Memory B cell (primary cell): ENCODE measurements at regions not wholly inside any gene's neighbourhood (a gene's known extent, or its start where the extent isn't known, plus 50 kb on each side); places are given as distances from the start of the nearest gene placed in this dataset.

ENCODE experiments used
- ATAC-seq: fragments of 150-1000 bp; cut with Tn5 transposase; 2 replicates; pipeline ENCODE4 v1.10.0; 2021; ENCODE audit warnings: low read depth, mild to moderate bottlenecking, moderate library complexity
- DNase-seq, 2 donors: peaks; one replicate each; pipeline ENCODE4 v3.0.0; 2022; ENCODE audit warnings: low spot score in 2 of 2
- H3K27ac Mint-ChIP-seq: one replicate; pipeline ENCODE4 v1.8.0; 2022; ENCODE audit warnings: mild to moderate bottlenecking, moderate library complexity, mixed read lengths
- H3K27me3 Mint-ChIP-seq: one replicate; pipeline ENCODE4 v1.8.0; 2022; ENCODE audit warnings: mixed read lengths
- H3K36me3 Mint-ChIP-seq: one replicate; pipeline ENCODE4 v1.8.0; 2022; ENCODE audit warnings: mild to moderate bottlenecking, mixed read lengths
- H3K4me1 Mint-ChIP-seq: one replicate; pipeline ENCODE4 v1.8.0; 2022; ENCODE audit warnings: mixed read lengths
- H3K4me3 Mint-ChIP-seq: one replicate; pipeline ENCODE4 v1.8.0; 2022; ENCODE audit warnings: mild to moderate bottlenecking, moderate library complexity, mixed read lengths
- H3K9me3 Mint-ChIP-seq: one replicate; pipeline ENCODE4 v1.8.0; 2022; ENCODE audit warnings: mixed read lengths

DNA sequence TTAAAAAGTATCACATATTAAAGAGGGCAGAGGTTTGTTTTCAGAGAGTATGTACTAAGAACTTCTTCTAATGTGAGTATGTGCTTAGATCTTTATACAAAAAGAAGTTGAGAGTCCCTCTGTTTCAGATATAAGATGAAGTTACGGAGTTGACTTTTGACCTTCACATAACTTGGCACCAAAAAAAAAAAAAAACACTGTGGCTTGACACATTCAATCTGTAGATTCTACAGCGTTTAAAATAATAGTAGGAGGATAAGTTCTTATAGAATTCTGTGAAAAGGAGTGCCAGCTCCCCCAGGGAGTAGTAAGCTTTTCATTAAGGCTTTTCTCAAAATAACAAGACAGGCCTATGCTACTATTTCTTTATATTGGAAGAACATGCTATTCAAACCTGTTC, 105.4 kb upstream of the LRP1B start:
- Mint-ChIP-seq H3K4me1 (no peaks in the 10 kb centered on the region), H3K36me3 (no peaks in the 10 kb centered on the region), H3K4me3 (no peak overlapping the region), H3K27me3 (no peaks in the 10 kb centered on the region), H3K9me3 (peaks cover 4% of the 10 kb centered on the region), H3K27ac (no peak overlapping the region)
- ATAC-seq: no peak
- no peak for DNase-seq

DNA sequence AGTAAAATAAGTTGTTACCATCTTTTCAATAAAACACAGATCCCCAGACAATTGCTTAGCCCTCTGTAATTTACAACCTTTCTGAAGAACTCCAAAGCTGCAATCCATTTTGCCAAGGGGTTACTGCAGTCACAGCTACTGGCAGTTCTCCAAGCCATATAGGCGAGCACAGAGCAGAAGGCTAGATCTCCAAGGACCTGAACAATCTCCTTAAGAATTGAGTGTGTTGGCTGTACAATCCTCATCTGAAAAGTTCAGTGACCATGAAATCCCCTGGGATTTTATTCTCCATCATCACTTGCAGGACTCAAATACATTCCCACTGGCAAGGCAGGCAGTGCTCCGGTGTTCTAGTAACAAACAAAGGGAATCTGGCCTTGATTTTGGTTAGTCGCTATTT, 103.9 kb upstream of the LRP1B start:
- no peaks in the 10 kb centered on the region for H3K36me3 Mint-ChIP-seq
- no peaks in the 10 kb centered on the region for H3K4me1 Mint-ChIP-seq
- H3K4me3 Mint-ChIP-seq: no peak overlapping the region
- peaks cover 4% of the 10 kb centered on the region for H3K9me3 Mint-ChIP-seq
- no peak for ATAC-seq
- DNase-seq: no peak
- no peaks in the 10 kb centered on the region for H3K27me3 Mint-ChIP-seq
- H3K27ac Mint-ChIP-seq: no peak overlapping the region

DNA sequence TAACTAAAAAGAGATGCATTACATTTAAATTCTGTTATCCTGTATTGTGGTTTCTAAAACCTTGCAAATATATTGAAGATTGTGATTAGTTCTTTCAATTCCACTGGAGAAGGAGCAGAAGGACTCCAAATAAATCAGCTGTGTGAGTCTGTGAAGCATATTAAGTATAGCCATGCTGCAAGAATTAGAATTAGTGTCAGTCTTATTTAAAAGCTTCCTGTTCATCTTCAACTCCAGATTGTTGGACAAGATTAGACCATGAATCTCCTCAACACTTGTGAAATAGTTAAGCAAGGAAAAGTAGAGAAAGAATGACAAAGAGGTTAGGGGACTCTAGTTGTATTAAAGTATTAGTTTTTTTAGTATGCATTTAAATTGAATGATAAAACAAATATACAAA, 92.5 kb upstream of the LRP1B start:
- Mint-ChIP-seq H3K4me3 (no peak overlapping the region), H3K4me1 (no peaks in the 10 kb centered on the region), H3K27me3 (no peaks in the 10 kb centered on the region), H3K9me3 (no peaks in the 10 kb centered on the region), H3K36me3 (no peaks in the 10 kb centered on the region), H3K27ac (no peak overlapping the region)
- ATAC-seq (no peak), DNase-seq (no peak)

DNA sequence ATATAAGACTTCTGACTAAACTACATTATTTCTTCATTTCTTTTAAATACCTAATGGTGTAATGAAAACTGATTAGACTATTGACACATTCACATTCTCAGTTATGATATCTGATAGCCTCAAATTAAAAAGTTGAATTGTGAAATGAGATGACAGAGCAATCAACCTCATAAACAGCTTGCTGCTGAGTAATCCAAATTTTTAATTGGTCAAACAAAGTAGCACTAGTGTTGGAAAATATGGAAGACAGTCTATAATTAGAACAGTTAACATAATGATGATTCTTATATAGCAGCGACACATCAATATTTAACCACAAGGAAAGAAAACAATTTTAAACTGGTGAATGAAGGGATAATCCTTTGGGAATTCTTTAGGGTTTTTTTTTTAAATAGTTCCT, 91.9 kb upstream of the LRP1B start:
- Mint-ChIP-seq H3K4me3 (no peak overlapping the region), H3K36me3 (no peaks in the 10 kb centered on the region), H3K27me3 (no peaks in the 10 kb centered on the region), H3K9me3 (no peaks in the 10 kb centered on the region), H3K27ac (no peak overlapping the region), H3K4me1 (no peaks in the 10 kb centered on the region)
- ATAC-seq (no peak), DNase-seq (no peak)

DNA sequence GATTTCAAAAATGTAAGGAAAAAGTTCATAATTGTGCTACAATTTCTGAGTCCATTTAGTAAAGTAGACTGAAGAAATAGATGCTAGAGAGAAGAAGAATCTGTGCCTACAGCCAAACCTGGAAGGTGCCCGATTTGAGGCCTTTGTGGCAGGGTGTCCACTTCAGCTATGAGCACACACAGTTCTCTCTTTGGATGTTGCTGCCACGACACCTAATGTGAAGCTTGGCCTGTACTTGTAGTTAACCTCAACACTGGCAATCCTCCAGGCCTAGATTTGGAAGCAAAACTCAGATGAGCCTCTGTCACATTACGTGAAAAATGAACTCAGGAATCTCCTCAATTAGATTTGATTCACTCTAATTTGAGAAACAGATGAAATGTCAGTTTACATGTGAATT, 90.1 kb upstream of the LRP1B start:
- H3K27me3 Mint-ChIP-seq: no peaks in the 10 kb centered on the region
- DNase-seq (no peak), ATAC-seq (no peak)
- no peak overlapping the region for H3K4me3 Mint-ChIP-seq
- no peak overlapping the region for H3K27ac Mint-ChIP-seq
- no peaks in the 10 kb centered on the region for H3K36me3 Mint-ChIP-seq
- no peaks in the 10 kb centered on the region for H3K4me1 Mint-ChIP-seq
- peaks cover 6% of the 10 kb centered on the region for H3K9me3 Mint-ChIP-seq

DNA sequence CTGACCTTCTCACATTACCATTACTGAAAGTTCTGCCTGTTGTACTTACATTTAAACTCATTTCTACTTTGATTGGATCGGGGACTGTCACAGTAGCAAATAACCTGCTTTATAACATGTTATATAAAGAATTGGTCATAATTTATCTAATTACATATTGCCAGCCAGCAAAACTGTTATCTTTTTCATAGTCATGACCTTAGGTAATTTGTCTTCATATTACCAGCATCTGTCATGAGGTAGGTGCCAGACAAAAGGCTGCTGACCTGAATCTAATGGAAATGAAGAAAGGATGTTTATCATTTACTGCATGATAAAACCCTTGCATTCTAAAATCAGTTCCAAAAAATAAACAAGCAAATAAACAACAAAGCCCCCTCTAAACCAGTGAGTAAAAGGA, 89.4 kb upstream of the LRP1B start:
- no peak for DNase-seq
- Mint-ChIP-seq H3K27me3 (no peaks in the 10 kb centered on the region), H3K27ac (no peak overlapping the region), H3K9me3 (peaks cover 6% of the 10 kb centered on the region), H3K4me1 (no peaks in the 10 kb centered on the region), H3K36me3 (no peaks in the 10 kb centered on the region), H3K4me3 (no peak overlapping the region)
- ATAC-seq: no peak

DNA sequence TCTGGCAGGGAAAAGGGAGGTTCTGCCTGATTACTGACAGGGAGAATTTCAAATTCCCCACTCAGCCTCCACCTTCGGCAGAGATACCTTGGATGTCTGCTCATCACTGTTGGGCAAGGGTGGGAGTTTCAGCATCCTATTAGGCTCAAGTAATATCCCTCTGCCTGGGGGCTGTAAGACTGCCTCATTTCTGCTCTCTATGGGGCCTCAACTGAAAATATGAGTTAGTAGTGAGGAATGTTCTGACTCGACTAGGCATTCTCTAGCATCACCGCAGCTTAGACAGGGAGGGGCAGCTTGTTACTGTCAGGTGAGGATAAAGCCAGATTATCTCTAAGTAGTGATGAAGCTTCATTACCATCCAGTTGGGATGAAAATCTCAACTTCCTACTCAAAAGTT, 87.7 kb upstream of the LRP1B start:
- Mint-ChIP-seq H3K9me3 (peaks cover 6% of the 10 kb centered on the region), H3K27ac (no peak overlapping the region), H3K4me3 (no peak overlapping the region), H3K36me3 (no peaks in the 10 kb centered on the region), H3K27me3 (no peaks in the 10 kb centered on the region), H3K4me1 (no peaks in the 10 kb centered on the region)
- ATAC-seq (no peak), DNase-seq (no peak)

DNA sequence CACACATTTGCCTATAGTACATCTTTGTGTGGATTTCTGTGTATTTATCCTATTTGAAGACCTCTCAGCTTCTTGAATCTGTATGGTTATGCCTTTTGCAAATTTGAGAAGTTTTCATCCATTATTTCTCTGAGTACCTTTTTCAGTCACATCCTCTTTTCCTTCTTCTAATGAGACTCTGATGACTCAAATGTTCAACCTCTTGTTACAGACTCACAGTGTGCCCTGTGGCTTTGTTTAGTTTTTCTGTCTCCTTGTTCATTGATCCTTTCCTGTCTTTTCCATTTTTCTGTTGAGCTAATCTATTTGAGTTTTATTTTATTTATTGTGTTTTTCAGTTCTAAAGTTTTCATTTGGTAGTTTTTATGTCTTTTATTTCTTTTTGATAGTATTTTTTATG, 87.0 kb upstream of the LRP1B start:
- Mint-ChIP-seq H3K27ac (no peak overlapping the region), H3K36me3 (no peaks in the 10 kb centered on the region), H3K4me1 (no peaks in the 10 kb centered on the region), H3K27me3 (no peaks in the 10 kb centered on the region), H3K9me3 (peaks cover 6% of the 10 kb centered on the region), H3K4me3 (no peak overlapping the region)
- DNase-seq (no peak), ATAC-seq (no peak)

DNA sequence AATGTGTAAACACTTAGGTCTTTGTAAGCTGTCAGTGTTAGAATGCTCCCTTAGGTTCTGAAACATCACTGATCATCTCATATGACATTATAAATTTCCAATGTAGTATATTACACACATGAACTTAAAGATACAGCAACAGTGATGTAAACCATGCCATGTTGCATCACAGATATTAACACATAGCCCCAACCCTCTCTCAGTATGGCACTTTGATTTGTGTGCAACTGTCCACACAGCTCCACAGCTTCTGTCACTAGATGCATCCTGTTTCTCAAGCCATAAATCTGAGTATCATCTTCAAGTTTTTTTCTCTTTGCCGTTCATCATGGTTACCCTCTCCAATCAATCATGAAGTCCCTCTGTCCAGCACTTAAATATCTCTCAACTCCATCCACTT, 69.2 kb upstream of the LRP1B start:
- Mint-ChIP-seq H3K9me3 (peaks cover 1% of the 10 kb centered on the region), H3K36me3 (no peaks in the 10 kb centered on the region), H3K27ac (no peak overlapping the region), H3K4me3 (no peak overlapping the region), H3K27me3 (no peaks in the 10 kb centered on the region), H3K4me1 (no peaks in the 10 kb centered on the region)
- no peak for DNase-seq
- ATAC-seq: no peak

DNA sequence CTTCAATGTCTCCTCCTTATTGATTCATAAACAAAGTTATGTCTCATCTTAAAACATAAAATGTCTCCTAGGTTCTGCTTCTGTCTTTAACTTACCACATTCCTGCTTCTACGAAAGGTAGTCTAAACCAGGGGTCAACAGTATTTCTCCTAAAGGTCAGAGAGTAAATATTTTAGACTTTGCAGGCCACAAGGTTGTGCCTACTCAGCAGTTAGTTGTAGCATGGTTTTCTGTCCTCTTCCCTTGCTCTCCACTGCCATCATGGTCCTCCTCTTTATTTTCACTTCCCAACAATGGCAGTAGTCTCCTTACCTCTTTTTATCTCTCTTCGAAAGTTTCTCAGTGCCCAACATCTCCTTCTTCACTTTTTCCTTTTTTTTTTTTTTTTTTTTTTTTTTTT, 68.3 kb upstream of the LRP1B start:
- H3K9me3 Mint-ChIP-seq: peaks cover 4% of the 10 kb centered on the region
- H3K36me3 Mint-ChIP-seq: no peaks in the 10 kb centered on the region

DNA sequence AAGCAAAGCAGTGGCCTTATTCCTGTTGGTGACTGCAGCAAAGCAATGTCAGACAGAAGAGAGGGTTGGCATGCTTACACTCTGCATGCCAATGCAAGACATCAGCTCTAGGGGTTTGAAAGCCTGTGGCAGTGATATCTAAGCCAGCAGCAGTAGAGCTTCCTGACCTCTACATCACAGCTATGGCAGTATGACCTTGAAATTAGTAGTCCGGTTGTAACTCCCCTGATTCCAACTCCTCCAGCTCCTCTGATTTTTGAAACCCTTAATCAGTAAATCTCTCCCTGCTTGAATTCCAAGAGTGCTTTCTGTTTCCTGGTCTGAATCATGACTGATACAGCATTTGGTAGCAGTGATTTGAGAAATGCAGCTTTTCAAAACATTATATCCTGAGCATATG, 60.0 kb upstream of the LRP1B start:
- H3K27ac Mint-ChIP-seq: no peak overlapping the region
- H3K9me3 Mint-ChIP-seq: peaks cover 4% of the 10 kb centered on the region
- ATAC-seq: no peak
- no peak overlapping the region for H3K4me3 Mint-ChIP-seq
- H3K27me3 Mint-ChIP-seq: no peaks in the 10 kb centered on the region
- H3K4me1 Mint-ChIP-seq: peaks cover 2% of the 10 kb centered on the region
- H3K36me3 Mint-ChIP-seq: no peaks in the 10 kb centered on the region
- no peak for DNase-seq

More for the DNA sequence above, 68.3 kb upstream of the LRP1B start:
- H3K4me3 Mint-ChIP-seq: no peak overlapping the region
- ATAC-seq (no peak), DNase-seq (no peak)
- no peak overlapping the region for H3K27ac Mint-ChIP-seq
- H3K27me3 Mint-ChIP-seq: no peaks in the 10 kb centered on the region
- no peaks in the 10 kb centered on the region for H3K4me1 Mint-ChIP-seq

DNA sequence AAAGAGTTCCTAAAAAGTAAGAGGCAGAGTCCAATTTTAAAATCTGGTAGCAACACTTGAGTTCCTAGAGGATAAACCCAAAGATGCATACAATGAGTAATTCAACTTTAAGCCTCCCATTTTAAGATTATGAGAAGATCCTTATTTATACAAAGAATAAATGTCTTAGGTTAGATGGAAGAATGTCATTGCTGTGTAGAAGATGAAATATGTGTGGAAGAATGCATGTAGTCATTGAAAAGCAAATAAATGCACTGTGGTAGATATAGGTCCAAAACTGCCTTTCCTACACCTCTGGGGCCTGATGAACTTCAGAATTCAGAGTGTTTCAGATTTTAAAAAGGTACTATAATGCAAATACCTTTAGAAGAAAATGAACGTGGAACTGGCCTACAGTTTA, 58.7 kb upstream of the LRP1B start:
- H3K9me3 Mint-ChIP-seq: peaks cover 1% of the 10 kb centered on the region
- H3K4me3 Mint-ChIP-seq: no peak overlapping the region
- no peak for DNase-seq
- H3K27ac Mint-ChIP-seq: no peak overlapping the region
- H3K27me3 Mint-ChIP-seq: no peaks in the 10 kb centered on the region
- no peak for ATAC-seq
- peaks cover 2% of the 10 kb centered on the region for H3K4me1 Mint-ChIP-seq
- no peaks in the 10 kb centered on the region for H3K36me3 Mint-ChIP-seq

DNA sequence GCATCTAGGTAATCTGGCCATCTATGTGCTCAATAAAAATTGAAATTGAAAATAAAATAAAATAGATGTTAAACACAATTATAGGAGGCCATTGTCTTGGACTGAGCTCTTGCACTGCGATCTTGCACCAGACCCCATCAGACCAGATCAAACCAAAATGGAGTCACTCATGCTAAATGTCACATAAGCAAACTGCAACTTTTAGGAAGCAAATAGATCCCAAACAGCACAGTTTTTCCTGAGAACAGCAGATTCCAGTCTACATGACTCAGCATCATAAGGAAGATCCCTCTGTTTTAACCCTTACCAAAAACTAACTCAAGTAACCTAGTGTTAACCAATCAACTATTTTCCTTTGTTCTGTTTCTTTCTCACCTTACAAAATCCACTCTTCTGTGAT, 57.7 kb upstream of the LRP1B start:
- no peak overlapping the region for H3K27ac Mint-ChIP-seq
- no peak for DNase-seq
- no peak for ATAC-seq
- H3K4me1 Mint-ChIP-seq: peaks cover 2% of the 10 kb centered on the region
- no peaks in the 10 kb centered on the region for H3K36me3 Mint-ChIP-seq
- H3K9me3 Mint-ChIP-seq: peaks cover 1% of the 10 kb centered on the region
- H3K4me3 Mint-ChIP-seq: no peak overlapping the region
- H3K27me3 Mint-ChIP-seq: no peaks in the 10 kb centered on the region

DNA sequence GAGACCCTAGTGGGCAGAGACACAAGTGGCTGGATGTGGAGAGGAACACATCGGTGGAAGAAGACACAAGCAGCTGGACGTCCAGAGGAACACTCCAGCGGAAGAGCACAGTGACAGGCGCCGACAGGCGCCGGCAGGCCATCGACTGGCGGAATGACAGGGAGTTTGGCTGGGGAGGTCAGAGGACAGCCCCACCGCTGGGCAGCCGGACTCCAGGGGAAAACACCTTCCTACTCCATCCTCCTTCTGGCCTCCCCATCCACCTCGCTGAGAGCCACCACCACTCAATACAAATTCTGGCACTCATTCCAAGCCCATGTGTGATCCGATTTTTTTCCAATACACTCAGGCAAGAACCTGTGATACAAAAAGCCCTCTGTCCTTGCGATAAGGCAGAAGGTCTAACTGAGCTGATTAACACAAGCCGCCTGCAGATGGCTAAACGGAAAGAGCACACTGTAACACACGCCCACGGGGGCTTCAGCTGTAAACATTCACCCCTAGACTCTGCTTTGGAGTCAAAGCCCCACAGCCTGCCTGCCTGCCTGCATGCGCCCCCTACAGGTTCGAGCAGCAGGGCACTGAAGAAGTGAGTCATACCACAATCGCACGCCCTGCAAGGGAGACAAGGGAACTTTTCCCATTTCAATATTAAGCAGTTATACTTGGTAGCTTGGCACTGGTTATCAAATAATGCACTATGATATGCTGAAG, 50.2 kb upstream of the LRP1B start:
- H3K4me1 Mint-ChIP-seq: peaks cover under 1% of the 10 kb centered on the region
- peaks cover 1% of the 10 kb centered on the region for H3K9me3 Mint-ChIP-seq
- H3K27ac Mint-ChIP-seq: no peak overlapping the region
- ATAC-seq (no peak), DNase-seq (no peak)
- H3K27me3 Mint-ChIP-seq: no peaks in the 10 kb centered on the region
- H3K36me3 Mint-ChIP-seq: no peaks in the 10 kb centered on the region
- no peak overlapping the region for H3K4me3 Mint-ChIP-seq
